ENCODE measurements at regions not wholly inside any gene's neighbourhood (a gene's known extent, or its start where the extent isn't known, plus 50 kb on each side); places are given as distances from the start of the nearest gene placed in this dataset.

- TF ChIP-seq EZH2 (IDR thresholded peaks at IDR 0.05; ENCODE audit: insufficient read depth, poor library complexity, severe bottlenecking) (no peak), EZH2phosphoT487 (IDR thresholded peaks at IDR 0.05; ENCODE audit: insufficient read depth, low read depth) (no peak)
Measured at GRCh38 chr3:176919836-176920765, 277.2 kb downstream of the TBL1XR1 start.
